WERI-Rb-1 (cell line): ENCODE measurements at regions not wholly inside any gene's neighbourhood (a gene's known extent, or its start where the extent isn't known, plus 50 kb on each side); places are given as distances from the start of the nearest gene placed in this dataset.

ENCODE experiments used
- DNase-seq: peaks from one replicate; pipeline ENCODE4 v3.0.0-alpha.2; 2020
- H3K27ac ChIP-seq: fragments of 250-450 bp; sonication (Bioruptor Pico); 2 replicates; pipeline ENCODE4 v1.5.1; 2020; ENCODE audit warnings: mild to moderate bottlenecking, moderate library complexity
- H3K27me3 ChIP-seq: fragments of 250-450 bp; sonication (Bioruptor Pico); 2 replicates; pipeline ENCODE4 v1.5.1; 2021; ENCODE audit warnings: mild to moderate bottlenecking, low read depth, moderate library complexity; ENCODE audit not compliant: insufficient read depth, severe bottlenecking
- H3K36me3 ChIP-seq: fragments of 250-450 bp; sonication (Bioruptor Pico); 2 replicates; pipeline ENCODE4 v1.5.1; 2020; ENCODE audit warnings: mild to moderate bottlenecking, moderate library complexity
- H3K4me3 ChIP-seq: 2 replicates; pipeline ENCODE4 v1.5.1; 2011; ENCODE audit warnings: low read depth, mild to moderate bottlenecking, control low read depth, low read length
- H3K9me3 ChIP-seq: fragments of 250-450 bp; sonication (Bioruptor Pico); 2 replicates; pipeline ENCODE4 v1.5.1; 2021; ENCODE audit warnings: mild to moderate bottlenecking, moderate library complexity; ENCODE audit not compliant: severe bottlenecking
- CTCF ChIP-seq: IDR thresholded peaks from 2 replicates; pipeline ENCODE4 v1.5.1; 2011; ENCODE audit warnings: low read depth, mild to moderate bottlenecking, control low read depth, inconsistent platforms, low read length

GRCh38 chr4:3365326-3365725, 72.5 kb downstream of the RGS12 start:
- no peaks in the 10 kb centered on the region for H3K36me3 ChIP-seq
- no peak overlapping the region for H3K4me3 ChIP-seq
- H3K27ac ChIP-seq = no peak overlapping the region
- H3K27me3 ChIP-seq = no peaks in the 10 kb centered on the region
- H3K9me3 ChIP-seq = no peaks in the 10 kb centered on the region
- no peak for TF ChIP-seq CTCF
- no peak for DNase-seq

- no peaks in the 10 kb centered on the region for H3K36me3 ChIP-seq
- TF ChIP-seq CTCF = no peak
- no peak overlapping the region for H3K27ac ChIP-seq
- DNase-seq = no peak
- H3K4me3 ChIP-seq = no peak overlapping the region
- no peaks in the 10 kb centered on the region for H3K27me3 ChIP-seq
- H3K9me3 ChIP-seq = no peaks in the 10 kb centered on the region
Observed at GRCh38 chr4:3365871-3366842, 73.3 kb downstream of the RGS12 start.

GRCh38 chr4:3366893-3367775, 74.3 kb downstream of the RGS12 start:
- H3K9me3 ChIP-seq = no peaks in the 10 kb centered on the region
- no peak overlapping the region for H3K4me3 ChIP-seq
- TF ChIP-seq CTCF = no peak
- no peaks in the 10 kb centered on the region for H3K27me3 ChIP-seq
- no peak overlapping the region for H3K27ac ChIP-seq
- no peak for DNase-seq
- no peaks in the 10 kb centered on the region for H3K36me3 ChIP-seq

- Histone ChIP-seq H3K4me3 (no peak overlapping the region), H3K27me3 (no peaks in the 10 kb centered on the region), H3K9me3 (no peaks in the 10 kb centered on the region), H3K27ac (no peak overlapping the region), H3K36me3 (no peaks in the 10 kb centered on the region)
- DNase-seq = no peak
- TF ChIP-seq CTCF = no peak
Observed at GRCh38 chr4:3367866-3368265, 73.9 kb upstream of the HGFAC start.

- Histone ChIP-seq H3K9me3 (no peaks in the 10 kb centered on the region), H3K27me3 (no peaks in the 10 kb centered on the region), H3K4me3 (no peak overlapping the region), H3K36me3 (no peaks in the 10 kb centered on the region), H3K27ac (no peak overlapping the region)
- DNase-seq = no peak
- no peak for TF ChIP-seq CTCF
Observed at GRCh38 chr4:3368334-3368733, 73.4 kb upstream of the HGFAC start.
